ENCODE measurements at regions not wholly inside any gene's neighbourhood (a gene's known extent, or its start where the extent isn't known, plus 50 kb on each side); places are given as distances from the start of the nearest gene placed in this dataset.
A peak's percentile ranks its signal among the peaks of the same experiment; 100 is the strongest.

GRCh38 chr6:163956571-163957407, 542.3 kb downstream of the QKI start (continued):
- TF ChIP-seq ZNF276 (CRISPR knock-in tag; IDR thresholded peaks at IDR 0.05; ENCODE audit: low read depth) (no peak), REPIN1 (CRISPR knock-in tag; IDR thresholded peaks at IDR 0.05; ENCODE audit: borderline replicate concordance, low read depth) (peak; percentile 39; the same call in 1 of the 2 replicates), SMYD3 (CRISPR knock-in tag; IDR thresholded peaks at IDR 0.05) (no peak), FOXM1 (CRISPR knock-in tag; IDR thresholded peaks at IDR 0.05) (no peak), ZNF367 (CRISPR knock-in tag; IDR thresholded peaks at IDR 0.05; ENCODE audit: borderline replicate concordance) (no peak), FOXK1 (CRISPR knock-in tag; IDR thresholded peaks at IDR 0.05; ENCODE audit: borderline replicate concordance, low read depth) (peak; percentile 22; the same call in 1 of the 2 replicates), KDM4B (CRISPR knock-in tag; IDR thresholded peaks at IDR 0.05) (peak; percentile 55; the same call in 1 of the 2 replicates), ZNF282 (IDR thresholded peaks at IDR 0.05; ENCODE audit: partially characterized antibody) (no peak), PRPF4 (IDR thresholded peaks at IDR 0.05; ENCODE audit: low read depth, low read length, poor library complexity, severe bottlenecking) (no peak), GABPB1 (CRISPR knock-in tag; IDR thresholded peaks at IDR 0.05) (peak; percentile 34; the same call in 1 of the 2 replicates), ZNF512B (CRISPR knock-in tag; IDR thresholded peaks at IDR 0.05; ENCODE audit: borderline replicate concordance) (no peak), RFXAP (CRISPR knock-in tag; IDR thresholded peaks at IDR 0.05; ENCODE audit: borderline replicate concordance) (no peak), MAZ (IDR thresholded peaks at IDR 0.05; ENCODE audit: borderline replicate concordance, low read depth, low read length) (no peak), MAZ (CRISPR knock-in tag; IDR thresholded peaks at IDR 0.05; ENCODE audit: low read depth) (no peak), EZH2 (conservative IDR thresholded peaks at IDR 0.05; ENCODE audit: low read depth, low read length) (no peak), RNF2 (conservative IDR thresholded peaks at IDR 0.05; ENCODE audit: low read depth) (0 out of 2 replicates have a peak, but pooled peaks have one; percentile 48), SYNCRIP (IDR thresholded peaks at IDR 0.05; ENCODE audit: insufficient read depth, low read depth, low read length) (no peak), HNF4A (CRISPR knock-in tag; IDR thresholded peaks at IDR 0.05) (peak; percentile 31; the same call in 1 of the 2 replicates), IRF2 (CRISPR knock-in tag; IDR thresholded peaks at IDR 0.05) (0 out of 2 replicates have a peak, but pooled peaks have one; percentile 23), REL (CRISPR knock-in tag; conservative IDR thresholded peaks at IDR 0.05) (no peak), CEBPB (IDR thresholded peaks at IDR 0.05; ENCODE audit: borderline replicate concordance, low read depth, low read length) (0 out of 2 replicates have a peak, but pooled peaks have one; percentile 9), ZNF619 (CRISPR knock-in tag; IDR thresholded peaks at IDR 0.05) (no peak), ZNF414 (CRISPR knock-in tag; IDR thresholded peaks at IDR 0.05) (no peak), EHMT2 (IDR thresholded peaks at IDR 0.05; ENCODE audit: borderline replicate concordance, low read depth, low read length) (peak; percentile 53; the same call in 1 of the 2 replicates), ZNF546 (CRISPR knock-in tag; conservative IDR thresholded peaks at IDR 0.05) (no peak), POLR2AphosphoS5 (IDR thresholded peaks at IDR 0.05; ENCODE audit: low read depth, low read length) (no peak)

Data from HepG2 (cell line).